IMR-90 (cell line): ENCODE measurements at regions not wholly inside any gene's neighbourhood (a gene's known extent, or its start where the extent isn't known, plus 50 kb on each side); places are given as distances from the start of the nearest gene placed in this dataset.

ENCODE experiments used
- ATAC-seq: fragments of 200-7000 bp; cut with Tn5 transposase; 2 replicates; pipeline ENCODE4 v1.9.1; 2020; ENCODE audit warnings: low read depth, mild to moderate bottlenecking, moderate library complexity
- BruUV-seq: library from RNA; stranded (reverse); fragments of 400-500 nt; replicated peaks from 2 replicates; lab custom pipeline; 2021; lab: Mats Ljungman, UMichigan
- CTCF ChIA-PET: fragments of 300-600 bp; formaldehyde crosslinking; extraction: SDS; loops from one replicate; lab custom pipeline; 2021; ENCODE audit warnings: antibody characterized with exemption; lab: Yijun Ruan, JAX
- POLR2A ChIA-PET: fragments of 300-600 bp; sonication (Branson Sonifier 250); formaldehyde crosslinking; loops from one replicate; lab custom pipeline; 2022; ENCODE audit warnings: antibody characterized with exemption; ENCODE audit not compliant: unreplicated experiment; lab: Charles Lee
- DNase-seq: peaks from one replicate; pipeline ENCODE4 v3.0.0; 2013
- H2AFZ ChIP-seq: replicated peaks from 2 replicates; pipeline ENCODE3; 2013; ENCODE audit warnings: low read length, mild to moderate bottlenecking; ENCODE audit not compliant: poor library complexity
- H2AK5ac ChIP-seq: 2 replicates; pipeline ENCODE4 v1.6.1; 2013; ENCODE audit warnings: low read depth, low read length, inconsistent platforms
- H2AK9ac ChIP-seq: replicated peaks from 2 replicates; pipeline ENCODE3; 2013; ENCODE audit warnings: mild to moderate bottlenecking, low read depth, low read length, moderate library complexity; ENCODE audit not compliant: poor library complexity
- H2BK120ac ChIP-seq: 2 replicates; pipeline ENCODE4 v1.6.1; 2013; ENCODE audit warnings: low read depth, low read length, inconsistent platforms
- H2BK15ac ChIP-seq: 3 replicates; pipeline ENCODE4 v1.6.1; 2013; ENCODE audit warnings: low read depth, low read length, inconsistent platforms
- H2BK20ac ChIP-seq: 2 replicates; pipeline ENCODE4 v1.6.1; 2013; ENCODE audit warnings: low read depth, mild to moderate bottlenecking, inconsistent platforms, low read length, moderate library complexity
- H2BK5ac ChIP-seq: 2 replicates; pipeline ENCODE4 v1.6.1; 2013; ENCODE audit warnings: mild to moderate bottlenecking, low read depth, low read length, inconsistent platforms; ENCODE audit not compliant: poor library complexity, severe bottlenecking
- H3K14ac ChIP-seq: replicated peaks from 2 replicates; pipeline ENCODE4 v1.6.1; 2013; ENCODE audit warnings: low read depth, low read length, inconsistent platforms
- H3K18ac ChIP-seq: 2 replicates; pipeline ENCODE4 v1.6.1; 2013; ENCODE audit warnings: low read depth, low read length, control low read depth
- H3K23ac ChIP-seq: 2 replicates; pipeline ENCODE4 v1.6.1; 2013; ENCODE audit warnings: low read depth, low read length, inconsistent platforms
- H3K27ac ChIP-seq: 2 replicates; pipeline ENCODE4 v1.5.1; 2013; ENCODE audit warnings: mild to moderate bottlenecking, control low read depth, low read length; ENCODE audit not compliant: insufficient read depth
- H3K27me3 ChIP-seq: 2 replicates; pipeline ENCODE4 v1.6.1; 2013; ENCODE audit warnings: low read length; ENCODE audit not compliant: control insufficient read depth, insufficient read depth
- H3K36me3 ChIP-seq: 2 replicates; pipeline ENCODE4 v1.6.1; 2013; ENCODE audit warnings: low read length, mixed read lengths; ENCODE audit not compliant: control insufficient read depth, insufficient read depth
- H3K4ac ChIP-seq: 2 replicates; pipeline ENCODE4 v1.6.1; 2013; ENCODE audit warnings: low read depth, low read length, inconsistent platforms
- H3K4me1 ChIP-seq: 2 replicates; pipeline ENCODE4 v1.6.1; 2013; ENCODE audit warnings: low read length, mixed read lengths; ENCODE audit not compliant: control insufficient read depth, insufficient read depth
- H3K4me2 ChIP-seq: 2 replicates; pipeline ENCODE4 v1.6.1; 2013; ENCODE audit warnings: low read depth, mild to moderate bottlenecking, control low read depth, low read length, moderate library complexity
- H3K4me3 ChIP-seq: 2 replicates; pipeline ENCODE4 v1.5.1; 2013; ENCODE audit warnings: low read depth, mild to moderate bottlenecking, control low read depth, low read length, moderate library complexity; ENCODE audit not compliant: insufficient read depth
- H3K56ac ChIP-seq: 2 replicates; pipeline ENCODE4 v1.6.1; 2013; ENCODE audit warnings: low read length, inconsistent platforms; ENCODE audit not compliant: insufficient read depth; ENCODE audit errors: extremely low read depth
- H3K79me1 ChIP-seq, 2 experiments: 2 replicates each; pipeline ENCODE4 v1.6.1; 2013; ENCODE audit warnings: low read length in 2 of 2, inconsistent platforms in 1 of 2, low read depth in 1 of 2
- H3K9ac ChIP-seq: 2 replicates; pipeline ENCODE4 v1.6.1; 2013; ENCODE audit warnings: low read depth, low read length, control low read depth
- H3K9me1 ChIP-seq: 2 replicates; pipeline ENCODE4 v1.6.1; 2013; ENCODE audit warnings: low read length, inconsistent platforms; ENCODE audit not compliant: insufficient read depth
- H3K9me3 ChIP-seq: 2 replicates; pipeline ENCODE4 v1.6.1; 2013; ENCODE audit warnings: low read length; ENCODE audit not compliant: control insufficient read depth, insufficient read depth
- H4K20me1 ChIP-seq: 2 replicates; pipeline ENCODE4 v1.6.1; 2013; ENCODE audit warnings: low read length, inconsistent platforms; ENCODE audit not compliant: insufficient read depth
- H4K5ac ChIP-seq: 2 replicates; pipeline ENCODE4 v1.6.1; 2013; ENCODE audit warnings: mild to moderate bottlenecking, low read depth, low read length, control low read depth
- H4K8ac ChIP-seq, 2 experiments: 2 replicates each; pipeline ENCODE4 v1.6.1; 2013; ENCODE audit warnings: low read depth in 2 of 2, low read length in 2 of 2, control low read depth in 1 of 2, inconsistent platforms in 1 of 2
- H4K91ac ChIP-seq: 2 replicates; pipeline ENCODE4 v1.6.1; 2013; ENCODE audit warnings: low read depth, low read length, inconsistent platforms; ENCODE audit not compliant: insufficient read depth
- BHLHE40 ChIP-seq: fragments of 150-350 bp; IDR thresholded peaks from 2 replicates; pipeline ENCODE4 v1.6.1; 2016; ENCODE audit warnings: mild to moderate bottlenecking, low read depth, low read length
- CEBPB ChIP-seq: IDR thresholded peaks from 2 replicates; pipeline ENCODE4 v1.6.1; 2012; ENCODE audit warnings: low read depth, low read length, improper control_type of control experiment
- CHD1 ChIP-seq: IDR thresholded peaks from 2 replicates; pipeline ENCODE4 v1.6.1; 2012; ENCODE audit warnings: low read depth, low read length, improper control_type of control experiment
- ELK1 ChIP-seq: fragments of 150-350 bp; IDR thresholded peaks from 2 replicates; pipeline ENCODE4 v1.6.1; 2016; ENCODE audit warnings: low read depth, mild to moderate bottlenecking, low read length, moderate library complexity, borderline replicate concordance
- FOS ChIP-seq: fragments of 150-350 bp; IDR thresholded peaks from 2 replicates; pipeline ENCODE4 v1.6.1; 2016; ENCODE audit warnings: low read depth, low read length
- MAFK ChIP-seq: IDR thresholded peaks from 2 replicates; pipeline ENCODE4 v1.6.1; 2012; ENCODE audit warnings: low read depth, low read length, improper control_type of control experiment
- MAZ ChIP-seq: IDR thresholded peaks from 2 replicates; pipeline ENCODE4 v1.6.1; 2012; ENCODE audit warnings: low read depth, mild to moderate bottlenecking, low read length, improper control_type of control experiment, moderate library complexity, borderline replicate concordance
- MXI1 ChIP-seq: IDR thresholded peaks from 2 replicates; pipeline ENCODE4 v1.6.1; 2012; ENCODE audit warnings: low read depth, mild to moderate bottlenecking, low read length, moderate library complexity, borderline replicate concordance
- POLR2A ChIP-seq: IDR thresholded peaks from 2 replicates; pipeline ENCODE4 v1.6.1; 2012; ENCODE audit warnings: mild to moderate bottlenecking, low read depth, low read length
- RAD21 ChIP-seq: IDR thresholded peaks from 2 replicates; pipeline ENCODE4 v1.6.1; 2012; ENCODE audit warnings: low read length, improper control_type of control experiment
- RCOR1 ChIP-seq: IDR thresholded peaks from 2 replicates; pipeline ENCODE4 v1.6.1; 2012; ENCODE audit warnings: mild to moderate bottlenecking, low read length, improper control_type of control experiment; ENCODE audit not compliant: insufficient replicate concordance
- RFX5 ChIP-seq: IDR thresholded peaks from 2 replicates; pipeline ENCODE4 v1.8.0; 2012; ENCODE audit warnings: low read depth, mild to moderate bottlenecking, low read length, moderate library complexity
- SMC3 ChIP-seq: fragments of 150-350 bp; IDR thresholded peaks from 2 replicates; pipeline ENCODE4 v1.6.1; 2016; ENCODE audit warnings: low read depth, mild to moderate bottlenecking, antibody characterized with exemption, low read length, moderate library complexity
- WGBS, 2 experiments: methylation state at CpG; one replicate each; pipeline versions ENCODE4 v1.1.5 to v1.1.7; 2013; ENCODE audit warnings: missing lambda C conversion rate in 2 of 2; ENCODE audit not compliant: insufficient read length in 1 of 2; ENCODE audit errors: extremely low coverage in 2 of 2; 5-methylcytosine and 5-hydroxymethylcytosine counted together
- dilution Hi-C: fragments of 300-500 bp; cut with HindIII; formaldehyde crosslinking; loops from one replicate; pipeline ENCODE4 v1.14.3; 2018; ENCODE audit warnings: low sequenced_read_pairs; ENCODE audit not compliant: unreplicated experiment
- in situ Hi-C: fragments of 300-500 bp; cut with MboI; formaldehyde crosslinking; loops from 3 replicates; pipeline ENCODE4 v1.14.3; 2019; ENCODE audit warnings: low sequenced_read_pairs, inconsistent platforms, mixed read lengths
- intact Hi-C: fragments of 100-400 bp; cut with micrococcal nuclease; formaldehyde crosslinking; loops from 2 replicates; pipeline ENCODE4 v1.10.0; 2022

DNA sequence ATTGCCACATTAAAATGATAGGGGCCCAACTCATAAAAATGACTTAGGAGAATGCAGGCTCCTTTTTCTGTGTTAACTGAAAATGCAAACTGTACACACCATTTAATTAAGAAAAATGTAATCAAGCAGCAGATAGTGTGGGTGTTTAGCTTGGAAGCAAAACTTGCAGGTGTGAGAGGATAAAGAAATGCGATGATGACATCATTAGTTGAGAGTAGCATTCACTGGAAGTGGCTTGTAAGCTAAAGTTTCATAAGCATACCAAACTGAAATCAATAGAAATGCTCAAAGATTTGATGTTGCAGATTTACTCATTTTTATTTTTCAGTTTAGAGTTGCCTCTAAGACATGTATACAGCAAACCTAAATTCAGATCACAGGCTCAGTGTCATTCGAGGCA, 86.6 kb downstream of the PRR20E start:
- H3K27ac ChIP-seq, result no peak overlapping the region
- no peaks in the 10 kb centered on the region for H3K4me1 ChIP-seq
- no peak overlapping the region for H2BK5ac ChIP-seq
- no peak overlapping the region for H4K8ac ChIP-seq
- H2BK20ac ChIP-seq, result no peak overlapping the region
- in situ Hi-C loops, result no loop called here
- H3K79me1 ChIP-seq, result no peaks in the 10 kb centered on the region
- no peak overlapping the region for H3K56ac ChIP-seq
- no peaks in the 10 kb centered on the region for H3K27me3 ChIP-seq
- H3K4me2 ChIP-seq, result no peak overlapping the region
- no peak overlapping the region for H3K4ac ChIP-seq
- no peaks in the 10 kb centered on the region for H3K36me3 ChIP-seq
- no CpG with 5 or more reads among the region's 2 CpGs for WGBS, 2 experiments
- H4K91ac ChIP-seq, result no peak overlapping the region
- H3K18ac ChIP-seq, result no peak overlapping the region
- no peak overlapping the region for H2AK5ac ChIP-seq
- no peak overlapping the region for H2AK9ac ChIP-seq
- intact Hi-C loops, result no loop called here
- no peak overlapping the region for H3K4me3 ChIP-seq
- no TSS peak for BruUV-seq
- ATAC-seq (no peak), DNase-seq (no peak)
- ChIA-PET CTCF (no interaction called here), POLR2A (no interaction called here)
- no peak overlapping the region for H2BK15ac ChIP-seq
- H4K20me1 ChIP-seq, result no peaks in the 10 kb centered on the region
- H3K9ac ChIP-seq, result no peak overlapping the region
- H2AFZ ChIP-seq, result no peak overlapping the region
- no peaks in the 10 kb centered on the region for H3K9me1 ChIP-seq
- H3K14ac ChIP-seq, result no peak overlapping the region
- H4K5ac ChIP-seq, result no peak overlapping the region
- H3K9me3 ChIP-seq, result peaks cover 7% of the 10 kb centered on the region; the same call in 1 of the 2 replicates
- H3K23ac ChIP-seq, result no peak overlapping the region
- TF ChIP-seq MAFK (no peak), CEBPB (no peak), BHLHE40 (no peak), MAZ (no peak), POLR2A (no peak), SMC3 (no peak), MXI1 (no peak), RAD21 (no peak), RFX5 (no peak), ELK1 (no peak), FOS (no peak), CHD1 (no peak), RCOR1 (no peak)
- dilution Hi-C loops, result no loop called here
- H2BK120ac ChIP-seq, result no peak overlapping the region
